GM23338 (cell line): ENCODE measurements at regions not wholly inside any gene's neighbourhood (a gene's known extent, or its start where the extent isn't known, plus 50 kb on each side); places are given as distances from the start of the nearest gene placed in this dataset.

Source experiments
- CREB1 ChIP-seq: fragments of 250-450 bp; sonication (Bioruptor Pico); IDR thresholded peaks from 2 replicates; pipeline ENCODE4 v1.5.0; 2020; ENCODE audit warnings: low read depth, mild to moderate bottlenecking, moderate library complexity
- EZH2 ChIP-seq: fragments of 200-600 bp; sonication (generic); IDR thresholded peaks from one replicate; pipeline ENCODE4 v1.8.0; 2017; ENCODE audit warnings: antibody characterized with exemption, mild to moderate bottlenecking, low read depth; ENCODE audit not compliant: unreplicated experiment
- POLR2AphosphoS5 ChIP-seq: IDR thresholded peaks from 2 replicates; pipeline ENCODE4 v1.6.1; 2016; ENCODE audit warnings: antibody characterized with exemption, low read depth

GRCh38 chr6:43919774-43920173, 149.8 kb downstream of the VEGFA start:
- no peak for TF ChIP-seq CREB1 (CRISPR knock-in tag)
- TF ChIP-seq POLR2AphosphoS5: no peak
- TF ChIP-seq EZH2: no peak
